Cardiac fibroblast (primary cell): ENCODE measurements at regions not wholly inside any gene's neighbourhood (a gene's known extent, or its start where the extent isn't known, plus 50 kb on each side); places are given as distances from the start of the nearest gene placed in this dataset.

Experiments
- DNase-seq, 2 donors: peaks; one replicate each; pipeline versions ENCODE4 v3.0.0 to v3.0.0-alpha.2; 2010; ENCODE audit warnings: low read depth in 2 of 2
- H3K4me3 ChIP-seq, 2 donors: replicated peaks in 1 of 2; 1 replicate in 1 of 2; 2 replicates in 1 of 2; pipeline ENCODE4 v1.5.1; 2011; ENCODE audit warnings: low read depth in 2 of 2, low read length in 2 of 2, mild to moderate bottlenecking in 2 of 2, moderate library complexity in 1 of 2
- CTCF ChIP-seq: IDR thresholded peaks from one replicate; pipeline ENCODE4 v1.5.1; 2011; ENCODE audit warnings: low read depth, mild to moderate bottlenecking, low read length, inconsistent platforms

- TF ChIP-seq CTCF, result no peak
- DNase-seq, result no peak
- H3K4me3 ChIP-seq, result no peak overlapping the region
Observed at GRCh38 chr7:31418928-31419327, 78.4 kb upstream of the NEUROD6 start.

- H3K4me3 ChIP-seq, result no peak overlapping the region
- no peak for DNase-seq
- TF ChIP-seq CTCF, result no peak
Observed at GRCh38 chr7:31419505-31420055, 79.1 kb upstream of the NEUROD6 start.

GRCh38 chr7:31420948-31421347 is 80.4 kb upstream of the NEUROD6 start:
- TF ChIP-seq CTCF, result no peak
- no peak for DNase-seq
- H3K4me3 ChIP-seq, result no peak overlapping the region

- TF ChIP-seq CTCF, result no peak
- H3K4me3 ChIP-seq, result no peak overlapping the region
Observed at GRCh38 chr7:31421607-31422006, 81.1 kb upstream of the NEUROD6 start.

DNA sequence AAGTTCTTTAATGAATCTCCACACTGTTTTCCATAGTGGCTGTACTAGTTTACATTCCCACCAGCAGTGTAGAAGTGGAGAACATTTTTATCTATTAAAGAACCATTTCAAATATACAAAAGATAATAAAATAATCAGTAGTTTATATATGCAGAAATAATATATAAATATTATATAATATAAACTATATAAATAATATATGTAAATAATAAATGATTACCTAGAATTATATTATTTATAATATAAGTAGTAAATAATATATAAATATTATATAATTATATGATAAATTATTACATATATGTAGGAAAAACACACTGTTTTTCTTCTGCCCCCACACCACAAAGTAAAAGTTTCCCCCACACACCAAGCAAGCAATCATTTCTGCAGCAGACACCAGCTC is 83.5 kb upstream of the NEUROD6 start:
- no peak for DNase-seq
- H3K4me3 ChIP-seq, result no peak overlapping the region
- no peak for TF ChIP-seq CTCF

More at GRCh38 chr7:31421607-31422006, 81.1 kb upstream of the NEUROD6 start:
- no peak for DNase-seq

GRCh38 chr7:31432176-31432575 is 81.7 kb upstream of the ITPRID1 start:
- no peak for TF ChIP-seq CTCF

DNA sequence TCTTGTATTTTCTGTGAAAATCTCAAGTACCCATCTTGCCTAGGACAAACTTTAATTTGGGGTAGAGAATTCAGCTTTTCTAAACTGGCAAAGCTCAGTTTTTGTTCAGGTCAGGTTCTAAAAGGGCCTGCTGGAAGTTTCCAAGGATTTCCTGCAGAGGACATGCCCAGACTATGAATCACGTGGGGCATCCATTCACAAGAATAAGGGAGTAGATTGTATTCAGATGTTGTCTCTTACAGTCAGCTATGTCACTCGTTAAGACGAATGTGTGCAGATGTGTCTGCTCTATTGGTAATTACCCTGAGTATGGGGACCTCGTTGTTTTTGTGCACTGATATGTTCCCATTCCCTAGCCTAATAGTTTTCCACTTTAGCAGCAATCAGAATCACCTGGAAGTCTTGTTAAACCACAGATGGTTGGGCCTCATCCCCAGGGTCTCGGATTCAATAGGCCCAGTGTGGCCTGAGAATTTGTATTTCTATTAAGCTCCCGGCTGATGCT is 81.0 kb upstream of the ITPRID1 start:
- no peak overlapping the region for H3K4me3 ChIP-seq
- DNase-seq, result peak in 1 of 2 donors; percentile 34
- TF ChIP-seq CTCF, result no peak

More at GRCh38 chr7:31432176-31432575, 81.7 kb upstream of the ITPRID1 start:
- DNase-seq, result peak in 1 of 2 donors; percentile 59
- no peak overlapping the region for H3K4me3 ChIP-seq
